ENCODE measurements at regions not wholly inside any gene's neighbourhood (a gene's known extent, or its start where the extent isn't known, plus 50 kb on each side); places are given as distances from the start of the nearest gene placed in this dataset.
"Not testable (repeated sequence)": the region's sequence is repeated elsewhere in the genome, so short reads cannot be mapped to it uniquely, and the experiment has no call there.

DNA sequence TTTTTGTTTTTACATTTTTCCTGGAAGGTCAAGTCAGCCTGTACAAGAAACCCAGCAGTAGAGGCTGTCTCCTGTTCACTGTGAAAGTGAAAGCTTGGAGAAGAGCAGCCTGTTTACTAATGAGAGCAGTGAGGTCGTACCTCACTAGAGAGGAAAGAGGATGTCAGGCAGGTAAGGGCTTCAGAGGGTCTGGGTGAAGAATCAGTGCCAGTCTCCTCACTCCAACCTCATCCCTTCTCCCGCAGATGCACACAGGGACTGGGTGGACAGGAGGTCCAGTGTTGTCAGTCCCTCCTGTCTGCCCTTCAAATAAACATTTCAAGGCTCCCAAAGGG is 462.5 kb downstream of the KLF5 start:
- in situ Hi-C loops (cut with MboI; ENCODE audit: low pct_unique_long_range_greater_than_20kb, low sequenced_read_pairs, unreplicated experiment), result no loop called here
- TF ChIP-seq, protein P1, sequence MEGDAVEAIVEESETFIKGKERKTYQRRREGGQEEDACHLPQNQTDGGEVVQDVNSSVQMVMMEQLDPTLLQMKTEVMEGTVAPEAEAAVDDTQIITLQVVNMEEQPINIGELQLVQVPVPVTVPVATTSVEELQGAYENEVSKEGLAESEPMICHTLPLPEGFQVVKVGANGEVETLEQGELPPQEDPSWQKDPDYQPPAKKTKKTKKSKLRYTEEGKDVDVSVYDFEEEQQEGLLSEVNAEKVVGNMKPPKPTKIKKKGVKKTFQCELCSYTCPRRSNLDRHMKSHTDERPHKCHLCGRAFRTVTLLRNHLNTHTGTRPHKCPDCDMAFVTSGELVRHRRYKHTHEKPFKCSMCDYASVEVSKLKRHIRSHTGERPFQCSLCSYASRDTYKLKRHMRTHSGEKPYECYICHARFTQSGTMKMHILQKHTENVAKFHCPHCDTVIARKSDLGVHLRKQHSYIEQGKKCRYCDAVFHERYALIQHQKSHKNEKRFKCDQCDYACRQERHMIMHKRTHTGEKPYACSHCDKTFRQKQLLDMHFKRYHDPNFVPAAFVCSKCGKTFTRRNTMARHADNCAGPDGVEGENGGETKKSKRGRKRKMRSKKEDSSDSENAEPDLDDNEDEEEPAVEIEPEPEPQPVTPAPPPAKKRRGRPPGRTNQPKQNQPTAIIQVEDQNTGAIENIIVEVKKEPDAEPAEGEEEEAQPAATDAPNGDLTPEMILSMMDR (IDR thresholded peaks at IDR 0.05; ENCODE audit: extremely low read depth, insufficient read depth, missing control alignments), result no peak
- no peak for DNase-seq (ENCODE audit: low spot score)

DNA sequence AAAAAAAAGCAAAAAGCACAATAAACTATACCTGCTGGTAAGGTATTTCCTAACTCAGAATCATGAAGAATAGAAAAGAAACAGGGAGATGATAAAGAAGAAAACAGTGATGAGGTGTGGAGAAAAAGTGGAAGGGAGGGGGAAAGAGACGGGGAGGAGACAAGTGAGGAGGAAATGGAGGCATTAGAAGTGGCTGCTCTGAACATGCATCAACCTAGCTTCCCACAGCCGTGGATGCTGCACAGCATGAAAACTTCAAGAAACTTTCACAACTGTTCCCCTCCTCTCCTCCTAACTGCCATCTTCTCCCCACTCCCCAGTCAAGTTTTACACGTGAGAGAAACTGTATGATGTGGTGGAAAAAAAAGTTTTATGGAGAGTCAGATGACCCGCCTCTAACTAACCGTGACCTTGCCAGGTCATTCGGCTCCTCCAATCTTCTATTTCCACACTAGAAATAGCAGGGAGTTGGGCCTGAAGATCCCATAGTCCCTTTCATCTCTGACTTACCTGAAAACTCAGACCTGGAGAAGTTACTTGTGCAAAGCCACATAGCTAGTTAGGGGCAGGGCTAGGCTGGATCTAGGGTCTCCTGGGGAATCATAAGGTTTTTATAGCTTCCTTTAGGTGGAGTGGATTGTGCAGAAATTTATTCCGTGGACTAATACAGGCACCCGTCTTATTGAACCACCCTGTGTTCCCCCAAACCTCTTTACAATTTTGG is 461.9 kb downstream of the KLF5 start:
- no peak for DNase-seq (ENCODE audit: low spot score)
- in situ Hi-C loops (cut with MboI; ENCODE audit: low pct_unique_long_range_greater_than_20kb, low sequenced_read_pairs, unreplicated experiment), result no loop called here
- TF ChIP-seq, protein P1 (IDR thresholded peaks at IDR 0.05; ENCODE audit: extremely low read depth, insufficient read depth, missing control alignments), result no peak

DNA sequence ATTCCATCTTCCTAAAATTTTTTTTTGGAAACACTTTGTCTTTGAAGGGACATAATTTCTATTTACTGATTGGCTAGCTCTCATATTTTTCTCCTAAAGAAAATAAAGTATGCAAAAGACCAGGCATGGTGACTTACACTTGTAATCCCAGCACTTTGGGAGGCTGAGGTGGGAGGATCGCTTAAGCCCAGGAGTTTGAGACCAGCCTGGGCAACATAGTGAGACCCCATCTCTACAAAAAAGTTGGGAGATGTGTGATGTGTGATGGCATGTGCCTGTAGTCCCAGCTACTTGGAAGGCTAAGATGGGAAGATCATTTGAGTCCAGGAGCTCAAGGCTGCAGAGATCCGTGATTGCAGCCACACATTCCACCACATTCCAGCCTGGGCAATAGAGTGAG is 461.3 kb downstream of the KLF5 start:
- in situ Hi-C loops (cut with MboI; ENCODE audit: low pct_unique_long_range_greater_than_20kb, low sequenced_read_pairs, unreplicated experiment); DNase-seq (ENCODE audit: low spot score): not testable (repeated sequence)

DNA sequence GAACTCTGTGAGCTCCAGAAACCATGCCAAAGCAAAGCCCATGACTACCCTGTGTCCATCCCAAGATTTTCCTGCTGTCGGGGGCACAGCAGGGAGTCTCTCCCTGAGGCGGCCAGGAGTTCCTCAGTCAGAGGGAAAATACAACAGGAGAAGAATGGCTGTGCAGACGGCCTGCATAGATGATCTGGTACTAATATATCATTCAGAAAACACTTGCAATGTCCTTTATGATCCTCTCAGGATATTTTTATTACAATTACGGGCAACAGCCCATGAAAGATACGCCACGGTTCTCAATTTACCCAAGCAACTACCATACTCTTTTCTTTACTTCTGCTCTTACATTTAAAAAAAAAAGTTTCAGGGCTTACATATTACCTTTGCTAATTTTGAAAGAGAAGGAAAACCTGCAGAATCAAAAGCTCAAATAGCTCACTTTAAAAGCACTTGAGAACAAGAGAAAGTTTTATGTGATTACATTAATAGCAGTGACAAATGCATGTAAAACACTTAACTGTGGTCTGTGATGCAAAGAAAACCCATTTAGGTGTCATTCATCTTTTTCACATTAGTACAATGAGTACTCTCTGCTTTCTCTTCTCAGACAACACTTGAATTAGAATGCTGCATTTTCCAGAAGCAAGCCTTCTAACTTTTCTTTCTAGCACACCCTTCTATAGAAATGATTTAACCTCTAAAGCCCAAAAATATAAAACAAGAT is 460.8 kb downstream of the KLF5 start:
- TF ChIP-seq, protein P1 (IDR thresholded peaks at IDR 0.05; ENCODE audit: extremely low read depth, insufficient read depth, missing control alignments), result no peak
- in situ Hi-C loops (cut with MboI; ENCODE audit: low pct_unique_long_range_greater_than_20kb, low sequenced_read_pairs, unreplicated experiment), result no loop called here
- no peak for DNase-seq (ENCODE audit: low spot score)

DNA sequence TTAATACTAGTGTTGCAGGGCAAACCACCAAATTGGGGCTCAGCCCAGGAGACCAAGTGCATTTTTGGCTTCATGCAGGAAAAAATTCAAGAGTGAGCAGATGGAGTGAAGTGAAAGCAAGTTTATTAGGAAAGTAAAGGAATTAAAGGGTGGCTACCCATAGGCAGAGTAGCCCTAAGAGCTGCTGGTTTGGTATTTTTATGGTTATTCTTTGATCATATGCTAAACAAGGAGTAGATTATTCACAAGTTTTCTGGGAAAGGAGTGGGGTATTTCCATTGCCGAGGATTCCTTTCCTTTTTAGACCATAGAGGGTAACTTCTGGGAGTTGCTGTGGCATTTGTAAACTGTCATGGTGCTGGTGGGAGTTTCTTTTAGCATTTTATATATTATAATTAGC is 459.0 kb downstream of the KLF5 start:
- in situ Hi-C loops (cut with MboI; ENCODE audit: low pct_unique_long_range_greater_than_20kb, low sequenced_read_pairs, unreplicated experiment), result no loop called here

DNA sequence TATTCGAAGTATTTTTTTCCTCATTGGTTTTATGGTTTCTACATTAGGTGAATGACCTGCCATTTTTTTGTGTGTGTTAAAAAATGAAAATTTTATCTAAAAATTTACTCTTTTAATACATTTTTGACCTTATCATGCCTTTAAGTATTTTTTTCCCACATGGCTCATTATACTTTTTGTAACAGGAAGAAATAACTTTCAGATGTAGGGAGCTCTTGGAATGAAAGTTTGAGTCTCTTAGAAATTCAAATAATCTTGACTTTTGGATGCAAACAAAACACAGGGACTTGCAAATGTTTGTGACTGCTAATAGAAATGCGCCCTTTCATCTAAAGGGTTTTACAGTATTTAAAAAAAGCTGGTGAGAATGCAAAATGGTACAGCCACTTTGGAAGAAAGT is 457.9 kb downstream of the KLF5 start:
- TF ChIP-seq, protein P1 (IDR thresholded peaks at IDR 0.05; ENCODE audit: extremely low read depth, insufficient read depth, missing control alignments), result no peak
- in situ Hi-C loops (cut with MboI; ENCODE audit: low pct_unique_long_range_greater_than_20kb, low sequenced_read_pairs, unreplicated experiment), result no loop called here
- no peak for DNase-seq (ENCODE audit: low spot score)

More for the DNA sequence above, 459.0 kb downstream of the KLF5 start:
- TF ChIP-seq, protein P1 (IDR thresholded peaks at IDR 0.05; ENCODE audit: extremely low read depth, insufficient read depth, missing control alignments), result no peak
- no peak for DNase-seq (ENCODE audit: low spot score)

DNA sequence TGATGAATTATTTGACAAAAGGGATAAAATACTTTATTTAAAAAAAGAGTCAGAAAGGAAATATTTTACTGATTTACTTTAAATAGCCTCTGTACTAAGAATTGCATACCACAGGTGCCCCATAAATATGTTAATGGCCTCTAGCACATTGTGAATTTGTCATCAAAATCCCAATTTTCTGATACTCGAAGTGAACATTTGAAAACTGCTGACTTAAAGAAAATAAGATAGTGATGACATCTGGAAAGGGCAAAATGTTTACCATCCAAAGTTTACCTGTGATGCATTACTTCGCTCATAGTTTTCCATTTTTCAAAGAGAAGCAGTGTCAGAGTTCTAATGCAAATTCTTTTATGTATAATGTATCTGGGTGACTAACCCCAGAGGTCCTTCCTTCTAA is 455.4 kb downstream of the KLF5 start:
- no peak for DNase-seq (ENCODE audit: low spot score)
- in situ Hi-C loops (cut with MboI; ENCODE audit: low pct_unique_long_range_greater_than_20kb, low sequenced_read_pairs, unreplicated experiment), result no loop called here
- TF ChIP-seq, protein P1 (IDR thresholded peaks at IDR 0.05; ENCODE audit: extremely low read depth, insufficient read depth, missing control alignments), result no peak
